Stimulated activated naive B cell treated with anti-CD40 and anti-IgM and Interleukin-4, amounts not matched to agents 10 μg/mL and 1 μg/mL and 100 μg/mL, for 72 hours (primary cell): ENCODE measurements at regions not wholly inside any gene's neighbourhood (a gene's known extent, or its start where the extent isn't known, plus 50 kb on each side); places are given as distances from the start of the nearest gene placed in this dataset.

Source experiments
- ATAC-seq, 2 donors: fragments of 150-1000 bp; cut with Tn5 transposase; replicated peaks; 2 replicates each; pipeline ENCODE4 v1.10.0; 2021; ENCODE audit warnings: moderate library complexity in 1 of 2
- DNase-seq: peaks from one replicate; pipeline ENCODE4 v3.0.0; 2021
- H3K27ac Mint-ChIP-seq: one replicate; pipeline ENCODE4 v1.8.0; 2022; ENCODE audit warnings: mild to moderate bottlenecking, mixed read lengths
- H3K27me3 Mint-ChIP-seq, 2 donors: one replicate each; pipeline ENCODE4 v1.8.0; 2022; ENCODE audit warnings: mixed read lengths in 2 of 2
- H3K36me3 Mint-ChIP-seq, 2 donors: one replicate each; pipeline ENCODE4 v1.8.0; 2022; ENCODE audit warnings: mixed read lengths in 2 of 2, mild to moderate bottlenecking in 1 of 2
- H3K4me1 Mint-ChIP-seq, 2 donors: one replicate each; pipeline ENCODE4 v1.8.0; 2022; ENCODE audit warnings: mixed read lengths in 2 of 2, mild to moderate bottlenecking in 1 of 2
- H3K4me3 Mint-ChIP-seq, 2 donors: one replicate each; pipeline ENCODE4 v1.8.0; 2022; ENCODE audit warnings: mild to moderate bottlenecking in 2 of 2, mixed read lengths in 2 of 2, moderate library complexity in 1 of 2
- H3K9me3 Mint-ChIP-seq, 2 donors: one replicate each; pipeline ENCODE4 v1.8.0; 2022; ENCODE audit warnings: mixed read lengths in 2 of 2, mild to moderate bottlenecking in 1 of 2

DNA sequence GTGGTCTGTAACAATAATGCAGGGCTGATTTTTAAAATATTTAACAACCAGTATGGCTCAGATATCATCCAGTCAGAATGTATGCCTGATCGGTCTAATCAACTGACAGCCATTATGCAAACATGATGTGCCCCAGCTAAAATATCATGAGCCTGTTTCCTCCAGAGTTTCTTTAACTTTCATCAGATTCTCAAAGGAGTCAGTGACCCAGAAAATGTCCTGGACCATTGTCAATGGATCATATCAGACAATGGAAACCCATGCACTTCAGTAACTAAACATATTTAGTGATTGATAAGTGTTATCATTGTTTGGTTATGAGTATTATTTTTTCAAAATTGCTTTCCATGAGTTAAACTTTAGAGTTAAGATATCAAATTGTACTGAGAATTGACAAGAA lies 173.5 kb downstream of the LMBRD1 start:
- Mint-ChIP-seq H3K36me3 (no peaks in the 10 kb centered on the region), H3K4me3 (no peak overlapping the region), H3K9me3 (peaks cover 0 to 2% of the 10 kb centered on the region in 2 donors), H3K4me1 (no peaks in the 10 kb centered on the region), H3K27me3 (peaks cover 8 to 10% of the 10 kb centered on the region in 2 donors), H3K27ac (no peak overlapping the region)
- ATAC-seq = no peak
- DNase-seq = no peak

DNA sequence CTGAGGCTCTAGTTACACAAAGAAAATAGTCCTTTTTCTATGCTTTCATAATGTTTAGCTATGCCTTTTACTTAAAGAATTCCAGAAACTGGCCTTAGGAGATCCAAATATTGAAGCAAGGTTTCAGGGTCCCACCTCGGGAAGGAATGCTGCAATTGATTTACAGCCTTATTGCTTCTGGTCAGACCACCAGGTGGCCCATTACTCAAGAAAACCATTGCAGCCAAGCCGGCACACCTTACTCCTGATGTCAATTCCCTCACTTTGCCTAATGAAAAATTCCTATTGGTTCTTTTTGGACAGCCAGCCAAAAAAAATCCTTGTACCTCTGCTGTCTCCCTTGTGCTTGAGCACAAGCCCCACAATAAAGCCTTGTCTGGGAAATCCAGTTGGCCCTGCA lies 173.9 kb downstream of the LMBRD1 start:
- H3K4me1 Mint-ChIP-seq = no peaks in the 10 kb centered on the region
- ATAC-seq = no peak
- H3K27ac Mint-ChIP-seq = no peak overlapping the region
- DNase-seq = no peak
- H3K27me3 Mint-ChIP-seq = peaks cover 8 to 10% of the 10 kb centered on the region in 2 donors
- H3K4me3 Mint-ChIP-seq = no peak overlapping the region
- peaks cover 0 to 2% of the 10 kb centered on the region in 2 donors for H3K9me3 Mint-ChIP-seq
- H3K36me3 Mint-ChIP-seq = no peaks in the 10 kb centered on the region

DNA sequence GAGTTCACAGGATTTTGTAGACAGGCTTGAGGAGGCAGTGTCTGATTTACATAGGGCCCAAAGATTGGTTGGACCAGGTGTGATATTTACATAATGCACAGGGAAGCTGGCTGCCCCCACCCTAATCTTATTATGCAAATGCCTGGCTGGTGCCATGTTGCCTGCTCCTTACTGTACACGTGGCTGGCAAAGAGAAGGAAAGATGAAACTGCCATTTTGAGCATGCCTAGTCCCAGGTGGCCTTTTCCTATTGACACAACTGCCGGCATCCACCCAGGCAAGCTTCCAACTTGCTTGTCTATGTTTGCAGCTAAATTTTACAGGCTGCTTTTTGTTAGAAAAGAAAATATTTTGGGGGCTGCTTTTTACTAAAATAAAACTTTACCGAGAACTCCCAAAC lies 174.6 kb downstream of the LMBRD1 start:
- Mint-ChIP-seq H3K4me1 (no peaks in the 10 kb centered on the region), H3K36me3 (no peaks in the 10 kb centered on the region)
- no peak for ATAC-seq

DNA sequence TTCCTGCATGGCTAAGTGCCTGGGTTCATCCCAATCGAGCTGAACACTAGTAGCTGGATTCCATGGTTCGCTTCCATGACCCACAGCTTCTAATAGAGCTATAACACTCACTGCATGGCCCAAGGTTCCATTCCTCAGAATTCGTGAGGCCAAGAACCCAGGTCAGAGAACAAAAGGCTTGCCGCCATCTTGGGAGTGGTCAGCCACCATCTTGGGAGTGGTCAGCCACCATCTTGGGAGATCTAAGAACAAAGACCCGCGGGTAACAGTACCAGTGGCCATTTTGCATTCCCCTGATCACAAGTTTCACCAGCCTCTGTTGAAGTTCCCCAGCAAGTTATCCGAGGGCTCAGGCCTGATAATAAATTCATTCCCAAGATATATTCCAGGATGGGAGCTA lies 179.6 kb downstream of the LMBRD1 start:
- ATAC-seq = no peak
- Mint-ChIP-seq H3K9me3 (peaks cover 4 to 6% of the 10 kb centered on the region in 2 donors), H3K27ac (no peak overlapping the region)

More for the DNA sequence above, 174.6 kb downstream of the LMBRD1 start:
- Mint-ChIP-seq H3K27me3 (peaks cover 8 to 10% of the 10 kb centered on the region in 2 donors), H3K4me3 (no peak overlapping the region), H3K27ac (no peak overlapping the region), H3K9me3 (peaks cover 0 to 2% of the 10 kb centered on the region in 2 donors)
- DNase-seq = no peak

DNA sequence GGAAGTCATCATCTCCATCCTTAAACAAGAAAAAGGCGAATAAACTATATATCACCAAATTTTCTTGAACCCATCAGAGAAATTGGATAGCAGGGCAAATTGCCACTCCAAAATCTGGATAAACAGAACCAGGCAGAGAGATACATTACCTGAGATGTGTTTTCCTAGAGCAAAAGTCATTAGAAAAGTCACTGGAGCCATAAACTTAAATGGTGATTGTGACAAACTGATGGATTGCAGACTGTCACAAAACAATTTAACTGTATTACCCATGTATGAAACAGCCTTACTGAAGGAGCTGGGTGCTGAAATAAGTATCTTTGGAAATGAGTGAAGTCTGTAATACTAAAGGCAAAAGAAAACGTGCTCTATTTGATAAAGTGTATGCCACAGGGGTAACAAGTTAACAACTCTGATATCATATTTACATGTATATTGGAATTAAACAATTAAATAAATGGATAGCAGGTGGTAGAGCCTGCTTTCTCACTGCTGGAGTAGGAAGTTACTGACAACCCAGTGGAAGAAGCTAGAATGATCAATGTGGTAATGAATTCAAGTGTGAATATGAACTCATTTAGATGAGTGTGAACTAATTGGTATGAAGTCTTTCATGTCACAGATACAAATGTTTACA lies 186.9 kb downstream of the LMBRD1 start:
- Mint-ChIP-seq H3K4me3 (no peak overlapping the region), H3K9me3 (peaks cover 2 to 4% of the 10 kb centered on the region in 2 donors), H3K27ac (no peak overlapping the region), H3K36me3 (no peaks in the 10 kb centered on the region), H3K27me3 (peaks cover 5 to 12% of the 10 kb centered on the region in 2 donors), H3K4me1 (no peaks in the 10 kb centered on the region)
- DNase-seq (no peak), ATAC-seq (no peak)

More for the DNA sequence above, 179.6 kb downstream of the LMBRD1 start:
- DNase-seq = no peak
- peaks cover 0 to 4% of the 10 kb centered on the region in 2 donors for H3K27me3 Mint-ChIP-seq
- H3K4me1 Mint-ChIP-seq = no peaks in the 10 kb centered on the region
- H3K36me3 Mint-ChIP-seq = no peaks in the 10 kb centered on the region
- no peak overlapping the region for H3K4me3 Mint-ChIP-seq

DNA sequence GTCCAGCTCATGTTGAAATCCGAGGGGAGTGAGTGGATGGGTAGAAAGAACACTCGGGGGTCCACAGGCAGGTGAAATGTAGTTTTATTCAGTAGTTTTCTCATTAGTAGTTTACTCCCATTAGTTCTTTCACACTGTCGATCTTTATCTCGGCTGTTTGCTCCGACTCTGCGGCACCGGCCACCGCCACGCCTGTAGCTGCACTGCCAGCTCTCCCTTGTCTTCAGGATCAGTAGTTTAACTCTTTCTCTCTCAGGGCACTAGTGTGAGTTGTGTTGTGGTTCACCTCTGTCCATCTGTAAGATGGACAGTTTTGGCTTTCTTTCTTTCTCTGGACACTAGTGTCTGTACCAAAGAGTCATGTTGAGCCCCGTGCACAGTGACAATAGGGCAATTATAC lies 195.7 kb downstream of the LMBRD1 start:
- Mint-ChIP-seq H3K4me1 (peaks cover 0 to 2% of the 10 kb centered on the region in 2 donors), H3K36me3 (no peaks in the 10 kb centered on the region), H3K4me3 (no peak overlapping the region), H3K27me3 (peaks cover 6 to 9% of the 10 kb centered on the region in 2 donors), H3K9me3 (no peaks in the 10 kb centered on the region), H3K27ac (no peak overlapping the region)
- ATAC-seq = no peak
- DNase-seq = no peak

DNA sequence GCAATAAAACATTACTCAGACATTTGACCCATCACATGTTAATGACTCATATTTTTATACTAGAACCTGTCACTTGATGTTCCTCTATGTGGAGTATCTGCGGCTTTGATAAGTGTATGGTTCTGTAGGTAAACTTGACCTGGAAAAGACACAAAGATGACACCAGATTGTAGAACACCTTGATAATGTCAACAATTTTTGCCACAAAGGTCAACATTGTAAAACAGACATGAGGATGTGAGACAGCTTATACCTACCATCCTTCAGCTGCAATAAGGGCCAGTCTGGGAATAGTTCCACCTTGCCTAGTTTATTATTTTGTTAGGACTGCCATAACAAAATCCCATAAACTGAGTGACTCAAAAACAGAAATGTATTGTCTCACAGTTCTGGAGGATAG lies 202.4 kb downstream of the LMBRD1 start:
- Mint-ChIP-seq H3K4me1 (no peaks in the 10 kb centered on the region), H3K27ac (no peak overlapping the region), H3K27me3 (peaks cover 0 to 3% of the 10 kb centered on the region in 2 donors), H3K36me3 (no peaks in the 10 kb centered on the region), H3K9me3 (no peaks in the 10 kb centered on the region), H3K4me3 (no peak overlapping the region)
- ATAC-seq = no peak
- DNase-seq = no peak

DNA sequence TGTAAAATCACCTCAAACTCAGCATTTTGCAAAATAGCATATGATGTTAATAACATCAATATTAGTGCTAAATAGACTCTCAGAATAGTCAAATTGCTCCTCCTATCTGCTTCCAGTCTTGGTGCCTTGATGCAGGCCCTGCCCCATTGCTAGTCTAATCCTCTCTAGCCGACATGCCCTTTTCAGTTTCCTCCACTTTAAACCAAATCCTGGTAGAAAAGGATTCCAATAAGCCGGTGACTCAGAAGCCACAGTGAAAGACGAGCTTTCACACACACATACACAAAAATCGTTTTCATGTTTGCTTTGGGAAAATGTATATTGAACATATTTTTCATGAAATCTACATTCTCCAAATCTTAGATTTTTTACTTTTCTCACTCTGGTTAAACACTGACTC lies 203.1 kb downstream of the LMBRD1 start:
- no peak overlapping the region for H3K27ac Mint-ChIP-seq
- peaks cover 0 to 3% of the 10 kb centered on the region in 2 donors for H3K27me3 Mint-ChIP-seq
- DNase-seq (no peak), ATAC-seq (no peak)
- H3K36me3 Mint-ChIP-seq = no peaks in the 10 kb centered on the region
- H3K4me1 Mint-ChIP-seq = no peaks in the 10 kb centered on the region
- no peak overlapping the region for H3K4me3 Mint-ChIP-seq
- no peaks in the 10 kb centered on the region for H3K9me3 Mint-ChIP-seq

DNA sequence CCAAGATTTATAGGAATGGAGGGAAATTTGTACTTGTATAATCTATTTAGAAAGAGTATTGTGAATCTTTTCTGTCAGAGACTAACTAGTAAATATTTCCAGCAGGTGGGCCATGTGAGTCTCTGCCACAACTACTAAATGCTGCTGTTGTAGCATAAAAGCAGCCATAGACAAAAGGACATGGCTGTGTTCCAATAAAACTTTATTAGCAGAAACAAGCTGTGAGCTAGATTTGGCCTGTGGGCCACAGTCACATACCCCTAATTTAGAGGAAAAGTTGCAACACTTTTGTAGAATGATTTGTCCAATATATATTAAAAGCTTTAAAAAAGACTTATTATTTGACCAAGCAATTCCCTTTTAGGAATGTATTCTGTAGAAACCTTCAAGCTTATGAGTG lies 207.2 kb downstream of the LMBRD1 start:
- DNase-seq = no peak
- Mint-ChIP-seq H3K27ac (no peak overlapping the region), H3K4me1 (peaks cover 7 to 9% of the 10 kb centered on the region in 2 donors), H3K36me3 (no peaks in the 10 kb centered on the region), H3K4me3 (no peak overlapping the region), H3K27me3 (peaks cover 0 to 3% of the 10 kb centered on the region in 2 donors), H3K9me3 (no peaks in the 10 kb centered on the region)
- no peak for ATAC-seq

DNA sequence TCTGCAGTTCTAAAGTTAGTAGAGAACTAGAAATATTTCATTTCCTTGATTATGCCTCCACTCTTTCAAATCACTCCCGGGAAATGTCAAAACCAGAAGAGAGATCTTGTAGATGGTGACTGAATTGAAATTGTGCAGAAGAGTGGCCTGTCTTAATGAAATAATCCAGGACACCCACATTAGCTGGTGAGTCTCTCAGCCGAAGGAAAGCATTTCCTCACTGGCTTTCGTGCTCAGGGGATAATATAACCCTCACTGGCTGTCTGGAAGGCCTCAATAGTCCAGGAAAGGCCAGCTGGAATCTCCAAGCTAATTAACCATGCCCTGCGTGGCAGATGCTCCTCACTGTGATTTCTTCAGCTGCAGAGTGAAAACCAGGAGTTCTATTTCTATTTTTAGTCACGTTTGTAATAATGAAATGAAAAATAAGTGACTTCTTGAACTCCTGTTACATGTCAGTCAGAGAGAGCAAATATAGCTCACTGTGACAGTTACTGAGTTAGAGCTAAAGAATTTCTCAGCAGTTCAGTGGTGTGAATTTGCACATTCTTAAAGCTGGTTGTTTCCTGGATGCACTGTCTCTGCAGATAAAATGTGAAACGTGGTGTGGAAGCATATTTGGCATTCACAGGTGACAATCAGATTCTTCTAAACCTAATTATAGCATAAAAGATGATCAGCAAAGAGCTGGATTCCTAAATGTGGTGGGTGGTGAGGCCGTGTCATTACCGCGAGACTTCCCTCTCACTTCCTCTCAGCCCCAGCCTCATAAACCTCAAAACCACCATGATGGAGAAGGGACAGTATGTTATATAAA lies 211.7 kb downstream of the LMBRD1 start:
- H3K4me1 Mint-ChIP-seq = peaks cover 10 to 15% of the 10 kb centered on the region in 2 donors
- ATAC-seq = peak; percentile 73 to 90
- no peaks in the 10 kb centered on the region for H3K36me3 Mint-ChIP-seq
- H3K9me3 Mint-ChIP-seq = no peaks in the 10 kb centered on the region
- H3K27ac Mint-ChIP-seq = peak overlapping the region; percentile 56
- DNase-seq = peak; percentile 2
- H3K27me3 Mint-ChIP-seq = peaks cover 0 to 14% of the 10 kb centered on the region in 2 donors
- H3K4me3 Mint-ChIP-seq = no peak overlapping the region

DNA sequence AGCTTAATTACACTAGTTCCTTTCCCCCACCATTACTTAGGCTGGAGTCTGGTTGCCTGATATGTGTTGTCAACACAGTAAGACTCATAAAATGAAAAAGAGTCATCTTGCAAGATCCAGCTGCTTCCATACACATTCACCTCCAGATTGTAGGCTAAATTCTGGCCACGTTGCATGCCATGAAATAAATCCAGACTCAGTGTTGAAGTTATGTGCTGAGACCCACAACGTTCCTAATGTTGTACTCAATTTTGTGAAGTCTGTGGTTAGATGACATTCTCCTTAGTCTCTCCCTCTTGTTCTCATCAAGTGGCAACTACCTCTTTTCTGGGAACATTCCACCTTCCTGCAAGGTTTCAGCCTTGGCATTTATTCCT lies 212.3 kb downstream of the LMBRD1 start:
- no peak for ATAC-seq
- no peak overlapping the region for H3K27ac Mint-ChIP-seq
- H3K9me3 Mint-ChIP-seq = no peaks in the 10 kb centered on the region

DNA sequence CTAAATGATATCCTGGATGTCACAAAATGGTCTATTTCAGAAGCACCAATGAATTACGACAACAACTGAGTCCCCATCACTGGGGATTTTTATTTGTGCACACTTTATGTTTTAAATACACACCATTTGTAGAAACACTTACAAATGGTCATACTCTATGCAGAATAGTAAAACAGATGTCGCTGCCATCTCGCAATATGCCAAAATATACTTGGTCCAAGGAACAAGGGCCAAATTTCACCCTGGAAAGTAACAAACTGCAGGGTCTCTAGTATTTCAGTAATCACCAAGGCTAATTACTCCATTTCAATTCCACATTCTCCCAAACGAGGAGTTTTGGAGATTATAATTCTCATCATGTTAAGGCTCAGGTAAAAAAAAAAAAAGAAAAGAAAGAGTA lies 215.2 kb downstream of the LMBRD1 start:
- ATAC-seq (no peak), DNase-seq (no peak)
- Mint-ChIP-seq H3K4me1 (peaks cover 10 to 15% of the 10 kb centered on the region in 2 donors), H3K36me3 (no peaks in the 10 kb centered on the region), H3K27ac (no peak overlapping the region), H3K4me3 (no peak overlapping the region), H3K27me3 (peaks cover 0 to 14% of the 10 kb centered on the region in 2 donors), H3K9me3 (no peaks in the 10 kb centered on the region)

More for the DNA sequence above, 212.3 kb downstream of the LMBRD1 start:
- no peak for DNase-seq
- Mint-ChIP-seq H3K4me1 (peaks cover 10 to 15% of the 10 kb centered on the region in 2 donors), H3K4me3 (no peak overlapping the region), H3K27me3 (peaks cover 0 to 14% of the 10 kb centered on the region in 2 donors), H3K36me3 (no peaks in the 10 kb centered on the region)

DNA sequence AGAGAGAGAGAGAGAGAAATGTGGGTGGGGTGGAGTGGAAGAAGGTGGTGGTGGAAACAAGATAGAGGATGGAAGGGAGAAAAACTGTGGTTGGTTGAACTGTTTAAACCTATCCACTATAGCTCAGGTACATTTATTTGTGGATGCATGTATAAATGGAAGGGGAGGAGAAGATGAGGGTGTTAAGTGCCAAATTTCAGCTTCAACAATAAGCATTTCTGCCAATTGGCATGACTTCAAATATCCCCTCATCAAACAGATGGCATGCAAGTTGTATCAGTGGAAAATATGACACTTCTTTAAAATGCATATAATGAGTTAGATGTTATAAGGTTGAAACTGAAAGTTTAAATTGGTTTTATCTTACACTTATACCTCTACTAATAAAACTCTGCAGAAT lies 216.1 kb downstream of the LMBRD1 start:
- H3K27ac Mint-ChIP-seq = no peak overlapping the region
- no peak overlapping the region for H3K4me3 Mint-ChIP-seq
- no peaks in the 10 kb centered on the region for H3K9me3 Mint-ChIP-seq
- H3K27me3 Mint-ChIP-seq = peaks cover 0 to 14% of the 10 kb centered on the region in 2 donors
- no peak for ATAC-seq
- DNase-seq = no peak
- no peaks in the 10 kb centered on the region for H3K36me3 Mint-ChIP-seq
- H3K4me1 Mint-ChIP-seq = peaks cover 10 to 15% of the 10 kb centered on the region in 2 donors

DNA sequence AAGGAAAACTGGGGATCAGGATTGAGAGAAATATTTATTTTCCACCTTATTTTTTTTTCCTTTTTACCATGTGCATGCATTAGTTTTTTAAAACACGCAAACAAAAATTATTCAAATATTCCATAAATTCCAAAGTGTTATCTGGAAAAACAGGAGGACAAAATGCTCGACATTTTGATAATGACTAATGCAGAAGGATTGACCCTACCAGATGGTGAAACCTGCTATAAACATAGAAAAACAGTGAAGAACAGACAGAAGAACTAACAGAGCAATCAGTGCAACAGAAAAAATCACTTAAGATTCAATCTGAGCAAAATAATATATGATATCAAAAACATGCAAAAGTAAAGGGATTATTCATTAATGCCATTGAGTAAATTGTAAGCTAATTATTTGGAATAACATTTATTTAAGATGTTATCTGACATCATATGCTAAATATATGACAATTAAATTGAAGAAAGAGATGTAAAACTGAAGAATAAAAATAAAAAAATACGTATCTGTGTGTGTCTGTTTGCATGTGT lies 218.4 kb downstream of the LMBRD1 start:
- peaks cover 0 to 7% of the 10 kb centered on the region in 2 donors for H3K27me3 Mint-ChIP-seq
- no peak overlapping the region for H3K4me3 Mint-ChIP-seq
- no peaks in the 10 kb centered on the region for H3K36me3 Mint-ChIP-seq
- H3K4me1 Mint-ChIP-seq = peaks cover 0 to 3% of the 10 kb centered on the region in 2 donors
- H3K27ac Mint-ChIP-seq = no peak overlapping the region
- DNase-seq (no peak), ATAC-seq (no peak)
- no peaks in the 10 kb centered on the region for H3K9me3 Mint-ChIP-seq

DNA sequence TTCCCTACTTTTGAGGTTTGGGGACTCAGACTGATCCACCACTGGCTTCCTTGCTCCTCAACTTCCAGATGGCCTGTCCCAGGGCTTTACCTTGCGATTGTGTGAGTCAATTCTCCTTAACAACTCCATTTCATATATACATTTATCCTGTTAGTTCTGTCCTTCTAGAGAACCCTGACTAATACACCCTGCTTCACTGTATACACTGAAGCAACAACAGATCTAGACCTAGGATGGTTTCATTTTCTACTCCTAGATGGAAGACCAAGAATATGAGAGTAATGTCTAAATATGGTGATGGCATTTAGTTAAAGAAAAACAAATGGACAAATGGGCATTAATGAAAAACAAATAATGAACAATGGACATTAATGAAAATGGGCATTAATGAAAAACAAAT lies 225.6 kb downstream of the LMBRD1 start:
- DNase-seq = no peak
- Mint-ChIP-seq H3K4me1 (no peaks in the 10 kb centered on the region), H3K9me3 (no peaks in the 10 kb centered on the region), H3K27ac (no peak overlapping the region), H3K27me3 (no peaks in the 10 kb centered on the region), H3K4me3 (no peak overlapping the region), H3K36me3 (no peaks in the 10 kb centered on the region)
- no peak for ATAC-seq
